ENCODE measurements at regions not wholly inside any gene's neighbourhood (a gene's known extent, or its start where the extent isn't known, plus 50 kb on each side); places are given as distances from the start of the nearest gene placed in this dataset.

DNA sequence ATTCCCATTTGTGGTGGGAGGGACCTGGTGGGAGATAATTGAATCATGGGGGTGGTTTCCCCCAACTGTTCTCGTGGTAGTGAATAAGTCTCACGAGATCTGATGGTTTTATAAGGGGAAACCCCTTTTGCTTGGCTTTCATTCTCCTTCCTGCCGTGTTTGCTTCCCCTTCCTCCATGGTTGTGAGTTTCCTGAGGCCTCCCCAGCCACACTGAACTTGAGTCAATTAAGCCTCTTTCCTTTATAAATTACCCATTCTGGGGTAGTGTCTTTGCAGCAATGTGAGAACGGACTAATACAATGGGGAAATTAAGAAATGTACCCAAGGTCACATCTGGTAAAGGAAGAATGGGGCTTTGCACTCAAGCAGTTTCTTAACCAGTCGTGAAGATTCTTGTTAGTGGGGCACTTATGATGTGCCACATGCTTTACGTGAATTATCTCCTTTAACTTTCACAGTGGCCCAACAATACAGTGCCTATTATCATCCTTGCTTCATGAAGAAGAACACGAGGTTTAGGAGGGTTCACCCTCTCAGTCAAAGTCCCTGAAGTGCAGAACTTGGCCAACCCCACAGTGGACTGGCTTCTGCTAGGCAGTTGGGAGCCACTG, 234.3 kb downstream of the EFCAB11 start:
- TF ChIP-seq EZH2 (IDR thresholded peaks at IDR 0.05; ENCODE audit: borderline replicate concordance, low read depth, low read length, poor library complexity, severe bottlenecking), result no peak
- TF ChIP-seq, protein P1, sequence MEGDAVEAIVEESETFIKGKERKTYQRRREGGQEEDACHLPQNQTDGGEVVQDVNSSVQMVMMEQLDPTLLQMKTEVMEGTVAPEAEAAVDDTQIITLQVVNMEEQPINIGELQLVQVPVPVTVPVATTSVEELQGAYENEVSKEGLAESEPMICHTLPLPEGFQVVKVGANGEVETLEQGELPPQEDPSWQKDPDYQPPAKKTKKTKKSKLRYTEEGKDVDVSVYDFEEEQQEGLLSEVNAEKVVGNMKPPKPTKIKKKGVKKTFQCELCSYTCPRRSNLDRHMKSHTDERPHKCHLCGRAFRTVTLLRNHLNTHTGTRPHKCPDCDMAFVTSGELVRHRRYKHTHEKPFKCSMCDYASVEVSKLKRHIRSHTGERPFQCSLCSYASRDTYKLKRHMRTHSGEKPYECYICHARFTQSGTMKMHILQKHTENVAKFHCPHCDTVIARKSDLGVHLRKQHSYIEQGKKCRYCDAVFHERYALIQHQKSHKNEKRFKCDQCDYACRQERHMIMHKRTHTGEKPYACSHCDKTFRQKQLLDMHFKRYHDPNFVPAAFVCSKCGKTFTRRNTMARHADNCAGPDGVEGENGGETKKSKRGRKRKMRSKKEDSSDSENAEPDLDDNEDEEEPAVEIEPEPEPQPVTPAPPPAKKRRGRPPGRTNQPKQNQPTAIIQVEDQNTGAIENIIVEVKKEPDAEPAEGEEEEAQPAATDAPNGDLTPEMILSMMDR (conservative IDR thresholded peaks at IDR 0.05; ENCODE audit: low read depth, low read length), result no peak
